Fibroblast of skin of left quadriceps (primary cell): ENCODE measurements at regions not wholly inside any gene's neighbourhood (a gene's known extent, or its start where the extent isn't known, plus 50 kb on each side); places are given as distances from the start of the nearest gene placed in this dataset.
"Not testable (repeated sequence)": the region's sequence is repeated elsewhere in the genome, so short reads cannot be mapped to it uniquely, and the experiment has no call there.

Experiments used
- DNase-seq, 2 experiments: peaks; one replicate each; pipeline ENCODE4 v3.0.0-alpha.2; 2013; ENCODE audit warnings: low read depth in 2 of 2

- no peak for DNase-seq
Observed at GRCh38 chr5:118479285-118479684, 509.1 kb downstream of the DTWD2 start.

DNA sequence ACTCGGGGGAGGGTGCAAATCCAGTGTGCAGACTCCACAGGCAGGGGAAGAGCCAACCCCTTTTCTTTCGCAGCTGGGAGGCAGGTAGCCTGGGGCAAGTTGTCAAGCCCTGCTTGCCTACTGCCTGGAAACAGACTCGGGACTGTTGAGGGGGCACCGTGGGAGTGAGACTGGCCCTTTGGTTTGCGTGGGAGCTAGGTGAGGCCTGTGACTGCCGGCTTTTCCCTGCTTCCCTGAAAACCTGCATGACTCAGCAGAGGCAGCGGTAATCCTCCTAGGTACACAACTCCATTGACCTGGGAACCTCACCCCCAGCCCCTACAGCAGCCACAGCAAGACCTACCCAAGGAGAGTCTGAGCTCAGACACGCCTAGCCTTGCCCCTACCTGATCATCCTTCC is 509.5 kb downstream of the DTWD2 start:
- no peak for DNase-seq

DNA sequence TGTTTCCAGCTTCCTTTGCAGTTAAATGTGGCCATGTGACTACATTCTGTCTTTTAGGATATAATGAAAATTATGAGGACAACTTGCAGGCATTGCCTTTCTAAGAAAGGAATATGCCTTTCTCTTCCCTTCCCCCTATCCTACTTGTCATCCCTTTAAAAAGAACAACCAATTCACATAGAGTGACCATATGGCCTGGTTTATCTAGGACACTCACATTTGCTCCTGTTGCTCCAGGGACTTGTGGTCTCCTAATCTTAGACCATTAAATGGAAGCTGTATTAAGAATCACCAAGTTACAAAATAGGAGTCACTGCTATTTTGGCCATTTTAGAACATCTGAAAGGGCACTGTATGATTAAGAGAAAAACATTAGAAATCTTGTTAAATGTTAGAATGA is 520.3 kb downstream of the DTWD2 start:
- DNase-seq = no peak

DNA sequence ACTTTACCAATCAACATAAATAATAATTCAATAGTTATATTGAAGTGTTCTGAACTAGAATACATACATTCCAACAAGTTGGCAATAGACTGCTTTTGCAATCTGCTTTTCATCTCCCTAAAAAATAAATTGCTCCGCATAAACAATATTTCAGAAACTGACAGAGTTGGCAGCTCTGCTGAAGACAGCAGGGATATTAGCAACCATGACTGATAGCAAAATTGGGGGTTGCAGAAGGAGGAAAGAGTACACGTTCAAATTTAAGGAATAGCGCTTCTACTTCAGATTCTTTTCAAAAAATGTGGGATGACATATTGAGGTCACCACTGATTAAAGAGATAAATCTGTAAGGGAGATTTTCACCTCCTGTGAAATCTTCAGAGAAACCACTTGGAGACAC is 521.2 kb downstream of the DTWD2 start:
- no peak for DNase-seq

DNA sequence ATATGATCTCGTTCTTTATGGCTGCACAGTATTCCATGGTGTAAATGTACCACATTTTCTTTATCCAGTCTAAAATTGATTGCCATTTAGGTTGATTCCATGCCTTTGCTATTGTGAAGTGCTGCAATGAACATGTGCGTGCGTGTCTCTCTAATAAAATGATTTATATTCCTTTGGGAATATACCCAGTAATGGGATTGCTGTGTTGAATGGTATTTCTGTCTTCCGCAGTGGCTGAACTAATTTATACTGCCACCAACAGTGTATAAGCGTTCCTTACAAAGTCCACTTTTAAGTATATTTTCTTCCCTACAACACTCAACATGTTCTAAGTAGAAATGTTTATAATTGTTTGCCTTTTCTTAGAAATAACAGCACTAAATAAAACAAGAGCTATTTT is 521.9 kb downstream of the DTWD2 start:
- no peak for DNase-seq

DNA sequence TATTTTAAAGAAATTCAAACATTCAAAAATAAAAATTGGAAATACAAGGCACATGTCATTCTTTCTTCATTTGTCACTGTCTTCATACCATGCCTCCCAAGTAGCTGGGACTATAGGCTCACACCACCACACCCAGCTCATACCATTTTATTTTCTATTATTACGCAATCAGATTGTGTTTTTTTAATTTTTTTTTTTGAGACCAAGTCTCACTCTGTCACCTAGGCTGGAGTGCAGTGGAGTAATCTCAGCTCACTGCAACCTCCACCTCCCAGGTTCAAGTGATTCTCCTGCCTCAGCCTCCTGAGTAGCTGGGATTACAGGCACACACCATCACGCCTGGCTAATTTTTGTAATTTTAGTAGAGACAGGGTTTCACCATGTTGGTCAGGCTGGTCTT is 526.1 kb downstream of the DTWD2 start:
- DNase-seq = not testable (repeated sequence)

GRCh38 chr5:118461436-118461835 is 526.9 kb downstream of the DTWD2 start:
- no peak for DNase-seq

DNA sequence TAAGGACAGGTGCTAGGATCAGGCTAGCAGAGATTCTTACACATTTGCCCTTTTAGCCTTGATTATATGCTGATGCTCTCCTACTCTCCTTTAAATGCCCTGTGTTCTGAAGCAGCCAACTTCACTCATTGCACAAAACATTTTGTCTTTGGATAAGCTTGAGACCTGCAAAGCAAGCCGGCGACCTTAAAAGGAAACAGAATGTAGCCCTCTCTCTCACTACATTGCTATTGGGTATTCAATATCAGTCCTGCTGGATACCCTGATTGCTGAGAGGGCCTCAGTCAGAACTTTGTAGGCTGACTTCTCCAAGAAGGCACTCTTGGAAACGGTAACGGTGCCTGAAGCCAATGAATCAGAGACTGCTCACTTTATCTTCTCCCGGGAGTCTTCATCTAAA is 528.9 kb downstream of the DTWD2 start:
- DNase-seq = no peak

- DNase-seq = no peak
Observed at GRCh38 chr5:118456085-118456484, 532.3 kb downstream of the DTWD2 start.

DNA sequence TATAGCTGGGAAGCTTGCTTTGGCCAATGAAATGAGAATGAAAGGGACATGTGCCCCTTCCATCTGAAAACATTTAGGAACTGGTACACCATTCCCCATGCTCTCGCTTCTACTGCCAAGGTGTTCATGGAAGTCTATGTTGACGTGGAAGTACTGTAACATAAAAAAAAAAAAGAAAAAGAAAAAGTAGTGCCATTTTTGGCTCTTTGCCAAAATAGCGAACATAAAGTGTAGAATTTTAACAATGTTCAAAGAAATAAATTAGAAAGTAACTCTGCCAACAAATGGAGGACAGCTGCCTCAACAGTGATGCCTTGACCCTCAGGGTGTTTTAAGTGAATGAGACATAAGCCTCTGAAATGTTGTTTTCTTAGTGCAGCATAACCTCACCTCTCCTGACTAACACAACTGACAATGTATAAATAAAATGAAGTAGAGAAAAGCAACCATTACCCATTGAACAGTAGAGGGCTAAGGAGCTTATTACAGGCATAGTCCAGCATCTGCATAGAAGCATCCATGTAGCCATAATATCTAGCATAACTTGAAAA is 536.6 kb downstream of the DTWD2 start:
- no peak for DNase-seq

- DNase-seq = no peak
Observed at GRCh38 chr5:118450554-118451332, 537.6 kb downstream of the DTWD2 start.

DNA sequence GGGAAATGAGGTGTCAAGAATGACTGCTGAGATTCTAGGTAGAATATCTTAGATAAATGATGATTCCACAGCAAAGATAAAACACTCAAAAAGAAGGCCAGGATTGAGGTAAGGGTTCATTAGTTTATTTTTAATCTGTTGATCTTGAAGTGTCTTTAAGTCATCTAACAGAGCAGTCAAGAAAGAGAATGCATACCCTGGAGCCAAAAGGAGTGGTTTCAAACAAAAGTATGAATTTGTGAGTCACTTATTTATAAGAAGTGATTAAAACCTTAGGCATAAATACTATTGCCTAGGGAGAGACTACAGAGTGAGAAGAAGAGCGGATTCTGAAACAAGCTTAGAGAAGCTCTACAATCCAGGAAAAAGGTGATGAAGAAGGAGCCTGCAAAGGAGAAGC is 541.0 kb downstream of the DTWD2 start:
- no peak for DNase-seq

- DNase-seq = no peak
Observed at GRCh38 chr5:118441956-118442355, 546.4 kb downstream of the DTWD2 start.

GRCh38 chr5:118441034-118441433 is 547.3 kb downstream of the DTWD2 start:
- DNase-seq = no peak

- DNase-seq = no peak
Observed at GRCh38 chr5:118440496-118440895, 547.9 kb downstream of the DTWD2 start.

- DNase-seq = peak; percentile 85 to 88
Observed at GRCh38 chr5:118439831-118440230, 548.5 kb downstream of the DTWD2 start.

GRCh38 chr5:118435131-118435530 is 553.2 kb downstream of the DTWD2 start:
- DNase-seq = no peak

- DNase-seq = no peak
Observed at GRCh38 chr5:118434522-118434921, 553.8 kb downstream of the DTWD2 start.

GRCh38 chr5:118430076-118430475 is 558.3 kb downstream of the DTWD2 start:
- DNase-seq = no peak

DNA sequence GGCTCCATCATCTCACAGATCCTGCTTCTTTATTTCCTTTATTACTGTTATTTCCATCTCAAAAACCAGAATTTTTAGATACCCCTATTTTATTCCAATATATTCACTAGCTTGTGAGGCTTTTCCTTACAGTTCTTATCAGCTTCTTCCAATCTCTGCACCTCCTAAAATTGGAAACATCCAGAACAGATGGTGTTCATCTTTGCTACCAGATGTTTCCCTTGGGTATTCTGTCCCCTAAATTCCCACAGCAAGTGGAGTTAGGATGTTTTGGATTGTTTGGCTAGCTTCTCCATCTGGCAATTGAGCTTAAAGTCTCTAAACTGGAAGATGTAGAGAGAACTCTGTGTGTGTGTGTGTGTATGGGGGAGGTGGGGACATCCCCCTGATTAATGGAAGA is 580.4 kb downstream of the DTWD2 start:
- DNase-seq = peak; percentile 43 to 52

DNA sequence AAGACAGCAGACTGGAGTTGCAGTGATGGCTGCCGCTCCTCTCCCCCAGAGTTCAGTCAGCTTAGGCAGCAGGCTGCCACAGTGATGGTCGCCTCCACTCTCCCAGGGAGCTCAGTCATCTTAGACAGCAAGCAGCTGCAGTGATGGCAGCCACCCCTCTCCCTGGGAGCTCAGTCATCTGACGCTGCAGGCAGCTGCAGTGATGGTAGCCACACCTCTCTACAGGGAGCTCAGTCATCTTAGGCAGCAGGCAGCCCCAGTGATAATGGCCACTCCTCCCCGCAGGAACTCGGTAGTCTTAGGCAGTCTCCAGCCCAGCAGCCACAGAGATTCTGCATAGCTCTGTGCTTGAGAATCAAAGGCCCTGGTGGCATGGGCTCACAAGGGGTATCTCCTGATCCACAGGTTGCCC is 582.7 kb downstream of the DTWD2 start:
- DNase-seq = no peak

DNA sequence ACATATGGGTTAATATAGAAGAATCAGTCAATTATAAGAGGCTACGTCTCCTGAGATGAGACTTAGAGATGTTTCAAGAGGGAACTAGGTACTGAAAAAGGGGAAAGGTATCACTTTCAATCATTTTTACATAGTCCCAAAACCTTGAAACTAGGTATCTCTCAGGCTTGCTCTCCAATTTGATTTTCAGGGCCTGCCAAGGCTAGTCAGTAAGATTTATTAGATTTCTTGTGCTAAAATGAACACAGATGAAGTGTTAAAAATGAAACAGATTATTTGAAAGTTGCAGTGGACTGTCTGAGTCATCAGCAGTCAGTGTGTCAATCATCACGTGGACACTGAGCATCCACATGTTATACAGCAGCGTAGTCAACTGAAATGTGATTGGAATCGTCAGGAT is 591.1 kb downstream of the DTWD2 start:
- no peak for DNase-seq

DNA sequence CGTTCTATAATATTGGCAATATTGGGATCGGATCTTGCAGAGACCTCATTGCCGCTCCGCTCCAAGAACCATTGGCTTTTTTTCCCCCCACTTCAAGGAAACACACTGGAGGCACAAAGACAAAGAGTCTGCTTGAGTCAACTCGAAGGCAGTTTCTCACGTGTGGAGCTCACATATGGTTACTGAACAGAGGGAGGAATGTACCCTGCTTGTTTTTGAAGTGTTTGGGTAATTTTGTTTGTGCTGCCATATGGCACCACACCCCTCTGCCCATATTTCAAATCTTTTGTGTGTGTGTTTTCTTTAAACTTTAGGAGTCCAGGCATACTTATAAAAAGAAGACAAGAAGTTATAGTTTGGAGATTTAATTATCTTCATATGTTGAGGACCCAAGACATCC is 595.9 kb downstream of the DTWD2 start:
- DNase-seq = no peak

DNA sequence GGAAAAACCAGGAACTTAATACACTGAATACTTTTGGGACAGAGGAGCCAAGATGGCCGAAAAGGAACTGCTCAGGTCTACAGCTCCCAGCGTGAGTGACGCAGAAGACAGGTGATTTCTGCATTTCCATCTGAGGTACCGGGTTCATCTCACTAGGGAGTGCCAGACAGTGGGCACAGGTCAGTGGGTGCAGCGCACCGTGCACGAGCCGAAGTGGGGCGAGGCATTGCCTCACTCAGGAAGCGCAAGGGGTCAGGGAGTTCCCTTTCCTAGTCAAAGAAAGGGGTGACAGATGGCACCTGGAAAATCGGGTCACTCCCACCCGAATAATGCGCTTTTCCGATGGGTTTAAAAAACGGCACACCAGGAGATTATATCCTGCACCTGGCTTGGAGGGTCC is 605.4 kb downstream of the DTWD2 start:
- DNase-seq = not testable (repeated sequence)
